IPS DF 6.9 (cell line): ENCODE measurements at regions not wholly inside any gene's neighbourhood (a gene's known extent, or its start where the extent isn't known, plus 50 kb on each side); places are given as distances from the start of the nearest gene placed in this dataset.

Source experiments
- DNase-seq: peaks from one replicate; pipeline ENCODE4 v3.0.0-alpha.2; 2013; ENCODE audit warnings: low read depth, low spot score
- H3K27ac ChIP-seq: one replicate; pipeline ENCODE4 v1.5.1; 2013; ENCODE audit warnings: low read length, control low read depth
- H3K27me3 ChIP-seq: 2 replicates; pipeline ENCODE4 v1.6.1; 2013; ENCODE audit warnings: mild to moderate bottlenecking, low read length; ENCODE audit not compliant: control insufficient read depth, insufficient read depth
- H3K36me3 ChIP-seq: 2 replicates; pipeline ENCODE4 v1.6.1; 2013; ENCODE audit warnings: low read length; ENCODE audit not compliant: control insufficient read depth, insufficient read depth
- H3K4me1 ChIP-seq: 2 replicates; pipeline ENCODE4 v1.6.1; 2013; ENCODE audit warnings: low read length; ENCODE audit not compliant: control insufficient read depth, insufficient read depth
- H3K4me3 ChIP-seq: 2 replicates; pipeline ENCODE4 v1.5.1; 2013; ENCODE audit warnings: mild to moderate bottlenecking, low read length
- H3K9me3 ChIP-seq: 2 replicates; pipeline ENCODE4 v1.6.1; 2013; ENCODE audit warnings: low read length, inconsistent platforms; ENCODE audit not compliant: control insufficient read depth, insufficient read depth
- WGBS: extraction: QIAGEN DNeasy Blood & Tissue Kit; methylation state at CpG from one replicate; pipeline ENCODE4 v1.1.7; 2013; ENCODE audit warnings: mixed read lengths, missing lambda C conversion rate; ENCODE audit not compliant: insufficient read length, insufficient coverage; 5-methylcytosine and 5-hydroxymethylcytosine counted together

DNA sequence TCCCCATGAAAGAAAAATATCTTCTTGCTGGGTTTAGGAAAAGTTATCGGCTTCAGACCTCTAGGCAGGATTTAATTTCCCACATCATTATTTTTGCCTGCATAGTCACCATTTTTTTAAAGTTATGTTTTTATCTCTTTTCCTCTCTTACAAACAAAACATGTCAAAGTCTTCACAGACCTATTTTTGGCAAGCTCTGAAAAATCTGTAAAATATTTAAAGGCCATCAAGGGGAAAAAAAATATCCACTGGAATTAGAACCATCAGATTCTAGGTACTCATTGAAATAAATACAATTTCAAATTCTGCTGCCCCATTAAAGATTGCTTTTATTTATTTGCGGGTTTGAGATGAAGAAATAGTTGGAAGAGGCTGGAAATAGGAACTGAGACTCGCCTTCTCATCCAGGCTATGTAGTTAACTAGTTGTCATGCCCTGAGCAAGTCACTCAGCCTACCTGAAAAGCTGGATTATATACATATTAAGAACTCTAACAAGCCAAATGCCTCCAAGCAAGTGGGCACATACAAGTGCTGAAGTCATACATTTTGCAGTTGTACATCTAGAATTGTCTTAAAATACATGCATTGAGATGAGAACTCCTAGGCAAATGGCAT is 101.7 kb upstream of the SASH1 start:
- H3K9me3 ChIP-seq: no peaks in the 10 kb centered on the region
- no peaks in the 10 kb centered on the region for H3K27me3 ChIP-seq
- no CpG with 5 or more reads among the region's 3 CpGs for WGBS
- no peak overlapping the region for H3K27ac ChIP-seq
- no peak overlapping the region for H3K4me3 ChIP-seq
- no peaks in the 10 kb centered on the region for H3K4me1 ChIP-seq
- no peak for DNase-seq
- H3K36me3 ChIP-seq: no peaks in the 10 kb centered on the region

- no peak overlapping the region for H3K4me3 ChIP-seq
- DNase-seq: no peak
- no peaks in the 10 kb centered on the region for H3K4me1 ChIP-seq
- no peaks in the 10 kb centered on the region for H3K36me3 ChIP-seq
- no peaks in the 10 kb centered on the region for H3K27me3 ChIP-seq
- no peaks in the 10 kb centered on the region for H3K9me3 ChIP-seq
- H3K27ac ChIP-seq: no peak overlapping the region
- WGBS: no CpG with 5 or more reads among the region's 4 CpGs
Measured at GRCh38 chr6:148242180-148242579, 100.5 kb upstream of the SASH1 start.

GRCh38 chr6:148244217-148244935 is 98.3 kb upstream of the SASH1 start:
- no peaks in the 10 kb centered on the region for H3K4me1 ChIP-seq
- no peak for DNase-seq
- H3K9me3 ChIP-seq: no peaks in the 10 kb centered on the region
- H3K27ac ChIP-seq: no peak overlapping the region
- no peak overlapping the region for H3K4me3 ChIP-seq
- H3K27me3 ChIP-seq: no peaks in the 10 kb centered on the region
- no peaks in the 10 kb centered on the region for H3K36me3 ChIP-seq
- no CpG with 5 or more reads among the region's 10 CpGs for WGBS

GRCh38 chr6:148247386-148248063 is 95.1 kb upstream of the SASH1 start:
- Histone ChIP-seq H3K4me3 (no peak overlapping the region), H3K4me1 (no peaks in the 10 kb centered on the region), H3K27me3 (no peaks in the 10 kb centered on the region), H3K27ac (no peak overlapping the region), H3K36me3 (no peaks in the 10 kb centered on the region), H3K9me3 (no peaks in the 10 kb centered on the region)
- no CpG with 5 or more reads among the region's 6 CpGs for WGBS
- no peak for DNase-seq

DNA sequence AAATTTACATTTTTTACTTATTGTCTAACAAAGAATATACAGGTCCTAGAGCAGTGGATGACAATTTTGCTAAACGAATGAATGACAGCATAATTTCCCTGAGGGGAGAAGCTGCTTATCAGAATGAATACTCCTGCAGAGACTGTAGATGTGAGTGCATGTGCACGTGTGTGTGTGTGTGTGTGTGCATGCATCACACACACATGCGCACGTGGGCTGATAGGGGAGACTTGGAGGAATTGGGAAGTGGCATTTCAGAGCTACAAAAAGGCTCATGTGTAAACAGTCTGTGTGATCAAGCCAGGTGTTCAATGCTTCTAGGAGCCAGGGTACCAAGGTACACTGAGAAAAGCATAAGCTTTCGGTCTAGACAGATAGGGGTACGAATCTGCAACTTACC is 93.5 kb upstream of the SASH1 start:
- no peaks in the 10 kb centered on the region for H3K27me3 ChIP-seq
- no peak overlapping the region for H3K4me3 ChIP-seq
- DNase-seq: no peak
- no peaks in the 10 kb centered on the region for H3K4me1 ChIP-seq
- no CpG with 5 or more reads among the region's 6 CpGs for WGBS
- H3K27ac ChIP-seq: no peak overlapping the region
- H3K36me3 ChIP-seq: no peaks in the 10 kb centered on the region
- no peaks in the 10 kb centered on the region for H3K9me3 ChIP-seq

- WGBS: no CpG with 5 or more reads among the region's 5 CpGs
- Histone ChIP-seq H3K27me3 (no peaks in the 10 kb centered on the region), H3K4me1 (no peaks in the 10 kb centered on the region), H3K27ac (no peak overlapping the region), H3K36me3 (no peaks in the 10 kb centered on the region), H3K9me3 (no peaks in the 10 kb centered on the region), H3K4me3 (no peak overlapping the region)
- DNase-seq: no peak
Measured at GRCh38 chr6:148249679-148250375, 92.8 kb upstream of the SASH1 start.

GRCh38 chr6:148250975-148251685 is 91.5 kb upstream of the SASH1 start:
- DNase-seq: no peak
- WGBS: no CpG with 5 or more reads among the region's 4 CpGs

GRCh38 chr6:148251891-148252290 is 90.7 kb upstream of the SASH1 start:
- Histone ChIP-seq H3K27me3 (no peaks in the 10 kb centered on the region), H3K9me3 (no peaks in the 10 kb centered on the region), H3K36me3 (no peaks in the 10 kb centered on the region), H3K4me1 (no peaks in the 10 kb centered on the region), H3K4me3 (no peak overlapping the region), H3K27ac (no peak overlapping the region)
- WGBS: no CpG with 5 or more reads among the region's 7 CpGs
- DNase-seq: no peak

More at GRCh38 chr6:148250975-148251685, 91.5 kb upstream of the SASH1 start:
- Histone ChIP-seq H3K27me3 (no peaks in the 10 kb centered on the region), H3K27ac (no peak overlapping the region), H3K36me3 (no peaks in the 10 kb centered on the region), H3K9me3 (no peaks in the 10 kb centered on the region), H3K4me1 (no peaks in the 10 kb centered on the region), H3K4me3 (no peak overlapping the region)

GRCh38 chr6:148257810-148258209 is 84.8 kb upstream of the SASH1 start:
- H3K27me3 ChIP-seq: no peaks in the 10 kb centered on the region
- WGBS: no CpG with 5 or more reads among the region's 6 CpGs
- DNase-seq: no peak

DNA sequence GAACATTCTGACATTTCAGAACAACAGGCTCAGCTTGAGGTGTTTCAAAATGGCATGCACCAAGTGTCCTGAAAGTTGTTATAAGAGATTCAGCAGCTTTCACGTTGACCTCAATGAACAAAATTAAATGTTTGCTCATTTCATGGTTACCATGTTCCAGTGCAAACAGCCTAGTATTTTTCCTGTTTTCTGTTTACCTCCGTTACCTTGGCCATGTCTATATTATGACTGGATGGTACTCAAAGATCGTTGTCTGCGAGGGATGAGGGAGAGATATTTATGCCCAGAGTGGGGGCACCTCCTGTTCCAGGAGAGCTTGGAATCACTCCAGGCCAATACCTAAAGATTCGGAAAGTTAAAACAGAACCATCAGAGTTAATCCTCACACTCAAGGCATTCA is 83.8 kb upstream of the SASH1 start:
- Histone ChIP-seq H3K9me3 (no peaks in the 10 kb centered on the region), H3K27ac (no peak overlapping the region), H3K27me3 (no peaks in the 10 kb centered on the region), H3K4me3 (no peak overlapping the region), H3K4me1 (peaks cover 5% of the 10 kb centered on the region), H3K36me3 (no peaks in the 10 kb centered on the region)
- WGBS: no CpG with 5 or more reads among the region's 5 CpGs
- no peak for DNase-seq

More at GRCh38 chr6:148257810-148258209, 84.8 kb upstream of the SASH1 start:
- H3K27ac ChIP-seq: no peak overlapping the region
- H3K9me3 ChIP-seq: no peaks in the 10 kb centered on the region
- no peak overlapping the region for H3K4me3 ChIP-seq
- no peaks in the 10 kb centered on the region for H3K36me3 ChIP-seq
- peaks cover 5% of the 10 kb centered on the region for H3K4me1 ChIP-seq
